H1 (cell line): ENCODE measurements at regions not wholly inside any gene's neighbourhood (a gene's known extent, or its start where the extent isn't known, plus 50 kb on each side); places are given as distances from the start of the nearest gene placed in this dataset.

Experiments used
- CTCF ChIA-PET: fragments of 300-600 bp; sonication (Branson Sonifier 250); formaldehyde crosslinking; loops from one replicate; lab custom pipeline; 2021; ENCODE audit not compliant: partially characterized antibody; lab: Charles Lee
- POLR2A ChIA-PET: fragments of 300-600 bp; sonication (Branson Sonifier 250); formaldehyde crosslinking; loops from one replicate; lab custom pipeline; 2021; ENCODE audit warnings: inconsistent platforms; ENCODE audit not compliant: partially characterized antibody; lab: Charles Lee
- DNase-seq, 2 experiments: peaks; one replicate each; pipeline versions ENCODE4 v3.0.0 to v3.0.0-alpha.2; 2010 to 2022; ENCODE audit warnings: low spot score in 2 of 2, low read depth in 1 of 2, mixed read lengths in 1 of 2
- FAIRE-seq: peaks from 2 replicates; lab custom pipeline; 2011; peaks lifted over from hg19 to GRCh38; lab: Jason Lieb, UNC
- H2AFZ ChIP-seq: 2 replicates; pipeline ENCODE4 v1.8.1; 2012; ENCODE audit warnings: low read length, inconsistent platforms
- H2AK5ac ChIP-seq: 2 replicates; pipeline ENCODE4 v1.6.1; 2013; ENCODE audit warnings: low read depth, low read length
- H2BK120ac ChIP-seq: replicated peaks from 2 replicates; pipeline ENCODE3; 2013; ENCODE audit warnings: low read depth, low read length, inconsistent platforms
- H2BK12ac ChIP-seq: 2 replicates; pipeline ENCODE4 v1.6.1; 2013; ENCODE audit warnings: low read depth, low read length
- H2BK15ac ChIP-seq: 2 replicates; pipeline ENCODE4 v1.6.1; 2013; ENCODE audit warnings: low read length
- H2BK20ac ChIP-seq: 2 replicates; pipeline ENCODE4 v1.6.1; 2013; ENCODE audit warnings: low read length
- H2BK5ac ChIP-seq: 2 replicates; pipeline ENCODE4 v1.6.1; 2013; ENCODE audit warnings: low read depth, low read length
- H3K14ac ChIP-seq: 2 replicates; pipeline ENCODE4 v1.6.1; 2013; ENCODE audit warnings: inconsistent platforms; ENCODE audit not compliant: insufficient read length
- H3K18ac ChIP-seq: 2 replicates; pipeline ENCODE4 v1.6.1; 2013; ENCODE audit warnings: low read length; ENCODE audit errors: extremely low read depth
- H3K23ac ChIP-seq: 2 replicates; pipeline ENCODE4 v1.6.1; 2013; ENCODE audit warnings: inconsistent platforms; ENCODE audit not compliant: insufficient read length
- H3K23me2 ChIP-seq: 2 replicates; pipeline ENCODE4 v1.6.1; 2013; ENCODE audit warnings: low read depth, low read length
- H3K27ac ChIP-seq: 2 replicates; pipeline ENCODE4 v1.6.1; 2011; ENCODE audit warnings: low read depth, low read length, inconsistent platforms
- H3K27me3 ChIP-seq, 4 experiments: replicated peaks in 1 of 4; 1 replicate in 1 of 4; 2 replicates in 3 of 4; pipeline versions ENCODE4 v1.6.1 to v1.8.1; 2011 to 2013; ENCODE audit warnings: low read length in 3 of 4, mild to moderate bottlenecking in 3 of 4, inconsistent platforms in 2 of 4, mixed read lengths in 2 of 4, moderate library complexity in 1 of 4; ENCODE audit not compliant: control insufficient read depth in 3 of 4, insufficient read depth in 3 of 4; ENCODE audit errors: extremely low read depth in 1 of 4
- H3K36me3 ChIP-seq, 4 experiments: 2 replicates each; pipeline versions ENCODE4 v1.6.1 to v1.8.1; 2011 to 2013; ENCODE audit warnings: mild to moderate bottlenecking in 4 of 4, low read length in 3 of 4, moderate library complexity in 2 of 4, control low read depth in 1 of 4, inconsistent platforms in 1 of 4; ENCODE audit not compliant: insufficient read depth in 4 of 4, control insufficient read depth in 2 of 4
- H3K4ac ChIP-seq: replicated peaks from 2 replicates; pipeline ENCODE3; 2013; ENCODE audit warnings: low read length, low read depth, mixed read lengths, inconsistent platforms; ENCODE audit not compliant: insufficient read length
- H3K4me1 ChIP-seq, 4 experiments: replicated peaks in 1 of 4; 1 replicate in 1 of 4; 2 replicates in 3 of 4; pipeline versions ENCODE4 v1.6.1 to v1.8.1; 2011 to 2013; ENCODE audit warnings: low read length in 3 of 4, inconsistent platforms in 2 of 4, mixed read lengths in 1 of 4; ENCODE audit not compliant: insufficient read depth in 4 of 4, control insufficient read depth in 3 of 4
- H3K4me2 ChIP-seq, 2 experiments: 2 replicates each; pipeline versions ENCODE4 v1.6.1 to v1.8.1; 2011 to 2013; ENCODE audit warnings: low read depth in 2 of 2, low read length in 2 of 2, control low read depth in 1 of 2, inconsistent platforms in 1 of 2, mild to moderate bottlenecking in 1 of 2; ENCODE audit not compliant: insufficient read depth in 1 of 2
- H3K4me3 ChIP-seq, 4 experiments: fragments of 200-600, 300-600 bp in 1 of 4; sonication (generic), shearing (Covaris generic), sonication (Bioruptor Twin) in 1 of 4; 2 replicates each; pipeline versions ENCODE4 v1.5.1 to v1.8.1; 2011 to 2016; ENCODE audit warnings: low read length in 4 of 4, low read depth in 3 of 4, control low read depth in 2 of 4, inconsistent platforms in 2 of 4, mild to moderate bottlenecking in 2 of 4, mixed read lengths in 1 of 4, moderate library complexity in 1 of 4; ENCODE audit not compliant: insufficient read depth in 2 of 4; ENCODE audit errors: extremely low read depth in 1 of 4
- H3K56ac ChIP-seq: replicated peaks from 2 replicates; pipeline ENCODE3; 2013; ENCODE audit warnings: low read depth, mild to moderate bottlenecking, mixed read lengths, low read length, inconsistent platforms; ENCODE audit not compliant: insufficient read length
- H3K79me1 ChIP-seq: 2 replicates; pipeline ENCODE4 v1.6.1; 2013; ENCODE audit warnings: low read depth, low read length, control low read depth
- H3K79me2 ChIP-seq, 2 experiments: 2 replicates each; pipeline versions ENCODE4 v1.6.1 to v1.8.1; 2012 to 2013; ENCODE audit warnings: low read length in 2 of 2, mild to moderate bottlenecking in 2 of 2, inconsistent platforms in 1 of 2; ENCODE audit not compliant: insufficient read depth in 2 of 2, control insufficient read depth in 1 of 2
- H3K9ac ChIP-seq, 4 experiments: replicated peaks in 1 of 4; 1 replicate in 1 of 4; 2 replicates in 3 of 4; pipeline versions ENCODE4 v1.6.1 to v1.8.1; 2011 to 2013; ENCODE audit warnings: low read depth in 3 of 4, low read length in 3 of 4, control low read depth in 2 of 4, mild to moderate bottlenecking in 2 of 4, moderate library complexity in 2 of 4, inconsistent platforms in 1 of 4; ENCODE audit errors: extremely low read depth in 1 of 4
- H3K9me3 ChIP-seq, 2 experiments: 2 replicates each; pipeline versions ENCODE4 v1.6.1 to v1.8.1; 2012 to 2013; ENCODE audit warnings: mild to moderate bottlenecking in 2 of 2, moderate library complexity in 2 of 2, control low read depth in 1 of 2, inconsistent platforms in 1 of 2, low read depth in 1 of 2, low read length in 1 of 2, mixed read lengths in 1 of 2; ENCODE audit not compliant: insufficient read depth in 2 of 2
- H4K20me1 ChIP-seq, 2 experiments: replicated peaks in 1 of 2; 2 replicates each; pipeline versions ENCODE3 to v1.8.1; 2011 to 2013; ENCODE audit warnings: inconsistent platforms in 2 of 2, low read length in 2 of 2, mild to moderate bottlenecking in 1 of 2; ENCODE audit not compliant: insufficient read depth in 2 of 2, control insufficient read depth in 1 of 2
- H4K5ac ChIP-seq: 2 replicates; pipeline ENCODE4 v1.6.1; 2013; ENCODE audit warnings: low read length, low read depth, mixed read lengths, inconsistent platforms; ENCODE audit not compliant: insufficient read length
- H4K8ac ChIP-seq: 2 replicates; pipeline ENCODE4 v1.8.0; 2013; ENCODE audit warnings: mild to moderate bottlenecking, moderate library complexity, low read length, inconsistent platforms; ENCODE audit not compliant: insufficient read depth; ENCODE audit errors: extremely low read depth
- H4K91ac ChIP-seq: replicated peaks from 2 replicates; pipeline ENCODE3; 2013; ENCODE audit warnings: low read length, mixed read lengths, inconsistent platforms; ENCODE audit not compliant: insufficient read length
- CHD1 ChIP-seq: IDR thresholded peaks from 2 replicates; pipeline ENCODE4 v1.6.1; 2012; ENCODE audit warnings: low read depth, low read length, improper control_type of control experiment
- GTF2F1 ChIP-seq: IDR thresholded peaks from 2 replicates; pipeline ENCODE4 v1.6.1; 2012; ENCODE audit warnings: low read depth, low read length, improper control_type of control experiment, borderline replicate concordance
- HDAC6 ChIP-seq: IDR thresholded peaks from one replicate; pipeline ENCODE4 v1.7.1; 2012; ENCODE audit warnings: low read depth, mild to moderate bottlenecking, inconsistent platforms, low read length, moderate library complexity
- SAP30 ChIP-seq: fragments of 300-600 bp; sonication (generic); IDR thresholded peaks from 2 replicates; pipeline ENCODE4 v1.7.1; 2012; ENCODE audit warnings: low read length, moderate library complexity, mild to moderate bottlenecking, inconsistent platforms; ENCODE audit not compliant: insufficient read depth, insufficient replicate concordance
- WGBS, 2 experiments: shearing (Covaris generic) in 1 of 2; methylation state at CpG; one replicate each; pipeline versions ENCODE4 v1.1.6 to v1.1.7; 2013 to 2015; ENCODE audit warnings: low lambda C conversion rate in 2 of 2, mixed read lengths in 2 of 2, inconsistent platforms in 1 of 2, low coverage in 1 of 2, missing lambda C conversion rate in 1 of 2; ENCODE audit not compliant: insufficient replicate concordance in 2 of 2, insufficient coverage in 1 of 2, insufficient read length in 1 of 2; ENCODE audit errors: extremely low coverage in 1 of 2, missing lambda C conversion rate in 1 of 2; 5-methylcytosine and 5-hydroxymethylcytosine counted together
- TF ChIP-seq, protein P1 (sequence below): IDR thresholded peaks from 2 replicates; pipeline ENCODE4 v1.6.1; 2012; ENCODE audit warnings: inconsistent platforms

DNA sequence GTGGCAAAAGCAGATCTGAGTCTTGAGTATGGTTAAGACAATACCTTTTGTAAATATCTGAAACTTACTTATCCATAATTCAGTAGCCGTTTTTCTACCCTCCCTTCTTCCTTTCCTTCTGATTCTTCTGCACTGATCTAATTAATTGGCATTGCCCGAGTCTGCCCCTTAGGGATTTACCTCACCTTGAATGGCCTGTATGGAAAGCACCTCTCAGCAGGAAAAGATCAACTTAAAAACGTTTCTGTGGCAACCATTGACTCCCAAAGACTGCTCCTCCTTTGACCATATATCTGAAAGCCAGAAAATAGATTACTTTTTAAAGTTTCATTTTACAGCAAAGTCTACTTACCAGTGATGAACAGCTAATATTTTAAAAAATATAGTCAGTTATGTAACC is 496.5 kb upstream of the LCORL start:
- Histone ChIP-seq H2BK5ac (no peak overlapping the region), H3K56ac (no peak overlapping the region), H4K5ac (no peak overlapping the region), H3K9ac (no peak overlapping the region), H3K18ac (no peak overlapping the region), H2BK15ac (no peak overlapping the region), H3K14ac (no peak overlapping the region), H3K23me2 (no peaks in the 10 kb centered on the region), H2AK5ac (no peak overlapping the region), H3K36me3 (no peaks in the 10 kb centered on the region), H3K9me3 (peaks cover 51 to 55% of the 10 kb centered on the region in 2 experiments), H3K4me2 (no peak overlapping the region), H2BK120ac (no peak overlapping the region), H3K4ac (no peak overlapping the region), H3K23ac (no peak overlapping the region), H4K8ac (no peak overlapping the region), H3K4me3 (no peak overlapping the region), H4K91ac (no peak overlapping the region), H3K4me1 (no peaks in the 10 kb centered on the region), H3K79me1 (no peaks in the 10 kb centered on the region), H2BK12ac (no peak overlapping the region), H4K20me1 (no peaks in the 10 kb centered on the region), H3K79me2 (no peaks in the 10 kb centered on the region), H2AFZ (no peak overlapping the region), H3K27me3 (no peaks in the 10 kb centered on the region; a peak in 1 of 7 replicates), H2BK20ac (no peak overlapping the region), H3K27ac (no peak overlapping the region)
- ChIA-PET CTCF (no interaction called here), POLR2A (no interaction called here)
- DNase-seq (no peak), FAIRE-seq (no peak)
- 65% methylated on average over 3 of the region's 3 CpGs; no CpG with 5 or more reads in 1 of the 2 experiments for WGBS, 2 experiments
- TF ChIP-seq CHD1 (no peak), SAP30 (no peak), GTF2F1 (no peak), HDAC6 (no peak)
- TF ChIP-seq, protein P1, sequence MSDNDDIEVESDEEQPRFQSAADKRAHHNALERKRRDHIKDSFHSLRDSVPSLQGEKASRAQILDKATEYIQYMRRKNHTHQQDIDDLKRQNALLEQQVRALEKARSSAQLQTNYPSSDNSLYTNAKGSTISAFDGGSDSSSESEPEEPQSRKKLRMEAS, result no peak
